DND-41 (cell line): ENCODE measurements at regions not wholly inside any gene's neighbourhood (a gene's known extent, or its start where the extent isn't known, plus 50 kb on each side); places are given as distances from the start of the nearest gene placed in this dataset.
"Not testable (repeated sequence)": the region's sequence is repeated elsewhere in the genome, so short reads cannot be mapped to it uniquely, and the experiment has no call there.

ENCODE experiments used
- ATAC-seq: fragments of 200-7000 bp; cut with Tn5 transposase; 3 replicates; pipeline ENCODE4 v1.9.1; 2021; ENCODE audit warnings: low read depth; ENCODE audit not compliant: insufficient read depth
- DNase-seq: peaks from one replicate; pipeline ENCODE4 v3.0.0-alpha.2; 2020
- H2AFZ ChIP-seq: 2 replicates; pipeline ENCODE4 v1.6.0; 2012; ENCODE audit warnings: low read depth, low read length
- H3K27ac ChIP-seq: 2 replicates; pipeline ENCODE4 v1.5.1; 2012; ENCODE audit warnings: low read length, inconsistent platforms
- H3K27me3 ChIP-seq: fragments of 200-600 bp; sonication (generic); 2 replicates; pipeline ENCODE4 v1.6.0; 2012; ENCODE audit warnings: low read length, mild to moderate bottlenecking, inconsistent platforms; ENCODE audit not compliant: insufficient read depth, poor library complexity
- H3K36me3 ChIP-seq: 2 replicates; pipeline ENCODE4 v1.5.1; 2012; ENCODE audit warnings: low read length, inconsistent platforms; ENCODE audit not compliant: insufficient read depth
- H3K4me1 ChIP-seq: 2 replicates; pipeline ENCODE4 v1.5.1; 2012; ENCODE audit warnings: mild to moderate bottlenecking, low read length; ENCODE audit not compliant: insufficient read depth
- H3K4me2 ChIP-seq: 2 replicates; pipeline ENCODE4 v1.6.0; 2012; ENCODE audit warnings: mild to moderate bottlenecking, moderate library complexity, low read length, inconsistent platforms; ENCODE audit not compliant: insufficient read depth
- H3K4me3 ChIP-seq, 2 experiments: fragments of 200-600 bp in 1 of 2; shearing (Covaris generic) in 1 of 2; 2 replicates each; pipeline ENCODE4 v1.5.1; 2012 to 2016; ENCODE audit warnings: inconsistent platforms in 2 of 2, low read length in 2 of 2, mild to moderate bottlenecking in 2 of 2, low read depth in 1 of 2, moderate library complexity in 1 of 2
- H3K79me2 ChIP-seq: 2 replicates; pipeline ENCODE4 v1.6.0; 2012; ENCODE audit warnings: low read length, inconsistent platforms; ENCODE audit not compliant: insufficient read depth
- H3K9ac ChIP-seq: 2 replicates; pipeline ENCODE4 v1.6.0; 2012; ENCODE audit warnings: low read depth, mild to moderate bottlenecking, inconsistent platforms, low read length, moderate library complexity
- H3K9me3 ChIP-seq: 2 replicates; pipeline ENCODE4 v1.5.1; 2012; ENCODE audit warnings: low read length, moderate library complexity, mild to moderate bottlenecking, inconsistent platforms; ENCODE audit not compliant: insufficient read depth, severe bottlenecking
- H4K20me1 ChIP-seq: 2 replicates; pipeline ENCODE4 v1.6.0; 2012; ENCODE audit warnings: low read length; ENCODE audit not compliant: insufficient read depth
- CTCF ChIP-seq: IDR thresholded peaks from 2 replicates; pipeline ENCODE4 v1.5.1; 2012; ENCODE audit warnings: borderline replicate concordance, low read length, moderate library complexity, mild to moderate bottlenecking; ENCODE audit not compliant: poor library complexity, severe bottlenecking; ENCODE audit errors: extremely low read depth
- EZH2 ChIP-seq: IDR thresholded peaks from 3 replicates; pipeline ENCODE4 v1.6.1; 2012; ENCODE audit warnings: borderline replicate concordance, low read depth, mild to moderate bottlenecking, moderate library complexity, low read length, inconsistent platforms; ENCODE audit not compliant: severe bottlenecking

- TF ChIP-seq CTCF, result peak; percentile 35
- no peak for TF ChIP-seq EZH2
- Histone ChIP-seq H2AFZ (no peak overlapping the region), H3K36me3 (no peaks in the 10 kb centered on the region), H3K4me3 (no peak overlapping the region), H3K4me2 (no peak overlapping the region), H4K20me1 (no peaks in the 10 kb centered on the region), H3K27ac (no peak overlapping the region), H3K4me1 (no peaks in the 10 kb centered on the region), H3K9ac (no peak overlapping the region), H3K9me3 (no peaks in the 10 kb centered on the region), H3K27me3 (no peaks in the 10 kb centered on the region), H3K79me2 (no peaks in the 10 kb centered on the region)
- ATAC-seq, result 0 out of 3 replicates have a peak, but pooled peaks have one; percentile 29
- no peak for DNase-seq
These were observed 176.0 kb downstream of the SMARCA1 start for GRCh38 chrX:129347291-129347690.

- no peaks in the 10 kb centered on the region for H3K79me2 ChIP-seq
- no peak overlapping the region for H3K9ac ChIP-seq
- no peak overlapping the region for H3K4me2 ChIP-seq
- H3K27me3 ChIP-seq, result no peaks in the 10 kb centered on the region
- DNase-seq, result no peak
- no peak overlapping the region for H2AFZ ChIP-seq
- no peak for ATAC-seq
- H3K27ac ChIP-seq, result no peak overlapping the region
- no peak for TF ChIP-seq CTCF
- no peak for TF ChIP-seq EZH2
- H3K9me3 ChIP-seq, result no peaks in the 10 kb centered on the region
- H3K36me3 ChIP-seq, result no peaks in the 10 kb centered on the region
- no peaks in the 10 kb centered on the region for H4K20me1 ChIP-seq
- H3K4me1 ChIP-seq, result no peaks in the 10 kb centered on the region
- H3K4me3 ChIP-seq, result no peak overlapping the region
These were observed 176.7 kb downstream of the SMARCA1 start for GRCh38 chrX:129346574-129346973.

- not testable (repeated sequence) for H3K79me2 ChIP-seq, H3K27ac ChIP-seq, H3K36me3 ChIP-seq, H3K9ac ChIP-seq, H4K20me1 ChIP-seq, H3K27me3 ChIP-seq, H2AFZ ChIP-seq, H3K4me2 ChIP-seq, H3K4me3 ChIP-seq, H3K9me3 ChIP-seq, H3K4me1 ChIP-seq, DNase-seq, ATAC-seq
These were observed 186.0 kb downstream of the SMARCA1 start for GRCh38 chrX:129337264-129337663.

- H3K4me3 ChIP-seq, result no peak overlapping the region
- H3K36me3 ChIP-seq, result no peaks in the 10 kb centered on the region
- H3K79me2 ChIP-seq, result no peaks in the 10 kb centered on the region
- no peak overlapping the region for H2AFZ ChIP-seq
- no peak overlapping the region for H3K4me2 ChIP-seq
- TF ChIP-seq EZH2, result no peak
- TF ChIP-seq CTCF, result no peak
- no peaks in the 10 kb centered on the region for H3K9me3 ChIP-seq
- DNase-seq (no peak), ATAC-seq (no peak)
- H3K27me3 ChIP-seq, result no peaks in the 10 kb centered on the region
- no peaks in the 10 kb centered on the region for H3K4me1 ChIP-seq
- H4K20me1 ChIP-seq, result no peaks in the 10 kb centered on the region
- no peak overlapping the region for H3K27ac ChIP-seq
- H3K9ac ChIP-seq, result no peak overlapping the region
These were observed 200.2 kb downstream of the SMARCA1 start for GRCh38 chrX:129323115-129323514.
